ENCODE measurements at regions not wholly inside any gene's neighbourhood (a gene's known extent, or its start where the extent isn't known, plus 50 kb on each side); places are given as distances from the start of the nearest gene placed in this dataset.
"Not testable (repeated sequence)": the region's sequence is repeated elsewhere in the genome, so short reads cannot be mapped to it uniquely, and the experiment has no call there.

DNA sequence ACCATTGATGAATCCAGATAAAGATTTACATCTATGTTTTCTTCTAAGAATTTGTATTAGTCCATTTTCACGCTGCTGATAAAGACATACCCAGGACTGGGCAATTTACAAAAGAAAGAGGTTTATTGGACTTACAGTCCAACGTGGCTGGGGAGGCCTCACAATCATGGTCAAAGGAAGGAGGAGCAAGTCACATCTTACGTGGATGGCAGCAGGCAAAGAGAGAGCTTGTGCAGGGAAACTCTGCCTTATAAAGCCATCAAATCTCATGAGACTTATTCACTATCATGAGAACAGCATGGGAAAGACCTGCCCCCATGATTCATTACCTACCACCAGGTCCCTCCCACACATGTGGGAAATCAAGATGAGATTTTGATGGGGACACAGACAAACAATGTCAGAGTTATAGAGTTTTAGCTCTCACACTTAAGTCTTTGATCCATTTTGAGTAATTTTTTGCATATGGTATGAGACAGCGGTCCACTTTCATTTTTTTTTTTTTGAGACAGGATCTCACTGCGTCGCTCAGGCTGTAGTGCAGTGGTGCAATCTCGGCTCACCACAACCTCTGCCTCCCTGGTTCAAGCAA, 53.5 kb upstream of the JADE2 start:
- H3K27ac Mint-ChIP-seq (ENCODE audit: unreplicated experiment); H3K9me3 Mint-ChIP-seq; H3K4me3 Mint-ChIP-seq; DNase-seq (ENCODE audit: low read depth, low spot score); H3K27me3 Mint-ChIP-seq (ENCODE audit: low read depth); H3K4me1 Mint-ChIP-seq; H3K36me3 Mint-ChIP-seq (ENCODE audit: low read depth): not testable (repeated sequence)

DNA sequence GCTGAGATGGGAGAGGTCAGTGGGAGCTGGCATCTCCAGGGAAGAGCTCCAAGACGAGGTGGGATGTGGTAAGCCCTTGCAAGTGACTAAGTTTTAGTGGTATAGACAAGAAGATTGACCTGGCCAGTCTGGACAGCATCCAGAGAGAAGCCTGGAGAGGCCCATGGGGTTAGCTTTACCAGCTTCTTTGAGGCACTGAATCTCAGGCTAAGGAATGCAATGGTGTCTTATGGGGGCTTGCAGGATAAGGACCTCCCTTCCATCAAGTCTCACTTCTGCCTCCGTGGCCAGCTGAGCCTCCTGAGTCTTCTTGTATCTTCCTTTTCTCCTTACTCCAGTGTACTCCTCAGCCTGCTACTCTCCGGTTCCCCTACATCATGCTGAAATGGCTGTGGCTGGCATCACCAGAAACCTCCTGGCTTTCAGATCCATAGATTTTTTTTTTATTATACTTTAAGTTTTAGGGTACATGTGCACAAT, 56.5 kb upstream of the JADE2 start:
- Mint-ChIP-seq H3K9me3 (peaks cover 5% of the 10 kb centered on the region), H3K36me3 (ENCODE audit: low read depth) (no peaks in the 10 kb centered on the region), H3K27ac (ENCODE audit: unreplicated experiment) (no peak overlapping the region), H3K4me3 (no peak overlapping the region), H3K27me3 (ENCODE audit: low read depth) (peaks cover 4% of the 10 kb centered on the region), H3K4me1 (peaks cover 11% of the 10 kb centered on the region)
- no peak for DNase-seq (ENCODE audit: low read depth, low spot score)
- TF ChIP-seq, protein P1, sequence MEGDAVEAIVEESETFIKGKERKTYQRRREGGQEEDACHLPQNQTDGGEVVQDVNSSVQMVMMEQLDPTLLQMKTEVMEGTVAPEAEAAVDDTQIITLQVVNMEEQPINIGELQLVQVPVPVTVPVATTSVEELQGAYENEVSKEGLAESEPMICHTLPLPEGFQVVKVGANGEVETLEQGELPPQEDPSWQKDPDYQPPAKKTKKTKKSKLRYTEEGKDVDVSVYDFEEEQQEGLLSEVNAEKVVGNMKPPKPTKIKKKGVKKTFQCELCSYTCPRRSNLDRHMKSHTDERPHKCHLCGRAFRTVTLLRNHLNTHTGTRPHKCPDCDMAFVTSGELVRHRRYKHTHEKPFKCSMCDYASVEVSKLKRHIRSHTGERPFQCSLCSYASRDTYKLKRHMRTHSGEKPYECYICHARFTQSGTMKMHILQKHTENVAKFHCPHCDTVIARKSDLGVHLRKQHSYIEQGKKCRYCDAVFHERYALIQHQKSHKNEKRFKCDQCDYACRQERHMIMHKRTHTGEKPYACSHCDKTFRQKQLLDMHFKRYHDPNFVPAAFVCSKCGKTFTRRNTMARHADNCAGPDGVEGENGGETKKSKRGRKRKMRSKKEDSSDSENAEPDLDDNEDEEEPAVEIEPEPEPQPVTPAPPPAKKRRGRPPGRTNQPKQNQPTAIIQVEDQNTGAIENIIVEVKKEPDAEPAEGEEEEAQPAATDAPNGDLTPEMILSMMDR (conservative IDR thresholded peaks at IDR 0.05): no peak

DNA sequence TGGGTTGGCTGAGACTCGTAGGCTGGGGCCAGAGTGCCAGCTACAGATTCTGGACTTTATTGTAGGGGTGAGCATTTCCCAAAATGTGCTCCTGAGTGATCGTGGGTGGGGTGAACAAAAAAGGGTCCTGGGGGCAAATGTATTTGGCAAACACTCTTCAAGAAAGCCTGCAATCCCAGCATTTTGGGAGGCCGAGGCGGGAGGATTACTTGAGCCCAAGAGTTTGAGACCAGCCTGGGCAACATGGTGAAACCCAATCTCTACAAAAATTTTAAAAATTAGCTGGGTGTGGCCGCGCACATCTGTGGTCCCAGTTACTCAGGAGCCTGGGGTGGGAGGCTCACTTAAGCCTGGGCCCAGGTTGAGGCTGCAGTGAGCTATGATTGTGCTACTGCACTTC, 55.5 kb upstream of the CDKN2AIPNL start:
- H3K27me3 Mint-ChIP-seq (ENCODE audit: low read depth): peaks cover 4% of the 10 kb centered on the region
- H3K4me3 Mint-ChIP-seq: no peak overlapping the region
- no peaks in the 10 kb centered on the region for H3K36me3 Mint-ChIP-seq (ENCODE audit: low read depth)
- DNase-seq (ENCODE audit: low read depth, low spot score): no peak
- TF ChIP-seq, protein P1 (conservative IDR thresholded peaks at IDR 0.05): no peak
- H3K4me1 Mint-ChIP-seq: peaks cover 11% of the 10 kb centered on the region
- H3K27ac Mint-ChIP-seq (ENCODE audit: unreplicated experiment): no peak overlapping the region
- H3K9me3 Mint-ChIP-seq: no peaks in the 10 kb centered on the region

DNA sequence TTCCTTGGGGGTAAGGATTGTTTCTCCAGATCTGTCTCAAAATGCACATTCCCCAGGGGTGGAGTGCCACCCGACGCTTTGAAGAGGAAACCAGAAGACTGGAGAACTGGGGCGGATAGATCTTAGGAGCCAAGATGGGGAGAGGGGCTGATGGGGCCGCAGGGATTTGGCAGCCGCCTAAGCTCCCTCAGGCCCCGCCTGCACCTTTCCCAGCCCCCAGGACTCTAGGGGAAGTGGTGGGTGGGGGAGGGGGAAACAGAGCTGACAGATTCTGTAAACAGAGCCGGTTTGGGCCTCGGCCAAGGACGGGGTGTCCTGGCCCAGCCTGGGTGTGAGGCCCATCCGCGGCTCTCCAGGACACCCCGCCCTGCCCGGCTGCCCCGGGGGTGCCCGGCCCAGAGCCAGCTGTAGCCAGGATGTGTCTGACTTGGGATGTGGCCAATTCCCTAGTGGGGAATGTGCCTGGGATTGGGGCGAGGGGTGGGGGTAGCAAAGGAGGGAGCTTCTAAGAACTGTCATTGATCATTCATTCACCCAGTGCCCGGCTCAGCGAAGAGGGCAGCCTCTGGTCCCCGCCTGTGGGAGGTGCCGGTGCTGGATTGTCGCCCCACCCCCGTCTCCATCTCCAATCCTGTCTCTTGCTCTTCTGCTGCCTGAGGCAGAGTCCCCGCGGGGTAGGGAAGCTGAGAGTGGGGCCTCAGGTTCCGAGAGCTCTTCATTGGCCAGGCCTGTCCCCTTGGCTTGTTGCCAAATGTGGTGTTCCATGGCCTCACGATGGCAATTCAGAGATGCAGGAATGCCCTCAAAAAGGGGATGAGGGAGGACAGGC, 54.8 kb upstream of the CDKN2AIPNL start:
- peak overlapping the region; percentile 88 for H3K27ac Mint-ChIP-seq (ENCODE audit: unreplicated experiment)
- no peaks in the 10 kb centered on the region for H3K36me3 Mint-ChIP-seq (ENCODE audit: low read depth)
- peaks cover 4% of the 10 kb centered on the region for H3K27me3 Mint-ChIP-seq (ENCODE audit: low read depth)
- peak; percentile 45 for DNase-seq (ENCODE audit: low read depth, low spot score)
- peak overlapping the region; percentile 86 for H3K4me3 Mint-ChIP-seq
- H3K4me1 Mint-ChIP-seq: peaks cover 11% of the 10 kb centered on the region
- no peaks in the 10 kb centered on the region for H3K9me3 Mint-ChIP-seq
- TF ChIP-seq, protein P1 (conservative IDR thresholded peaks at IDR 0.05): no peak

DNA sequence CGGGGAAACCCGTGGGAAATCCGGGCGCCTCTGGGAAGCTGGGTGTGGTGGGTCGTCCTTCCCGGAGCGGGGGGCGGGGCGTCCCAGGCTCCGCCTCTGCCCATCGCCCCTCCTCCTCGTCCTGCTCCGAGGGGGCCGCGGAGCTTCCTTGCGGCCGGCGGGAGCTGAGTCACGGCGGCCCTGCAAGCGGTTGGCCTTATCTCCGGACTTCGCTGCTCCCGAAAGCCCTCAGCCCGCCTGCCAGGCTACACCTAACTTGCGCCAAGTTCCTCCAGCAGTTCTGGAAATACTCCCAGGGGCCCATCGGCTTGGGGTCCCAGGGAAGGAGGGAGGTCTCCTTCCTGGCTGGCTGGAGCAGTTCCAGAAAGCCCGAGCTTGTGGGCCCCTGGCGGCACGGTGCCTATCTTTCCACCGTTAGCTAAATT, 54.1 kb upstream of the CDKN2AIPNL start:
- DNase-seq (ENCODE audit: low read depth, low spot score): peak; percentile 66
- Mint-ChIP-seq H3K4me3 (peak overlapping the region; percentile 86), H3K4me1 (peaks cover 11% of the 10 kb centered on the region), H3K36me3 (ENCODE audit: low read depth) (no peaks in the 10 kb centered on the region), H3K27me3 (ENCODE audit: low read depth) (peaks cover 4% of the 10 kb centered on the region), H3K9me3 (no peaks in the 10 kb centered on the region), H3K27ac (ENCODE audit: unreplicated experiment) (peak overlapping the region; percentile 88)
- TF ChIP-seq, protein P1 (conservative IDR thresholded peaks at IDR 0.05): peak; percentile 14

All from neural crest cell (in vitro differentiated cells).